H1 (cell line): ENCODE measurements at regions not wholly inside any gene's neighbourhood (a gene's known extent, or its start where the extent isn't known, plus 50 kb on each side); places are given as distances from the start of the nearest gene placed in this dataset.

Experiments used
- CHD1 ChIP-seq: IDR thresholded peaks from 2 replicates; pipeline ENCODE4 v1.6.1; 2012; ENCODE audit warnings: low read depth, low read length, improper control_type of control experiment
- EGR1 ChIP-seq: IDR thresholded peaks from 2 replicates; pipeline ENCODE4 v1.6.1; 2011; ENCODE audit warnings: low read depth, low read length, borderline replicate concordance
- JUN ChIP-seq: IDR thresholded peaks from 2 replicates; pipeline ENCODE4 v1.6.1; 2011; ENCODE audit warnings: low read depth, mild to moderate bottlenecking, improper control_type of control experiment, low read length
- KDM1A ChIP-seq: fragments of 200-600, 300-600 bp; sonication (generic); IDR thresholded peaks from 2 replicates; pipeline ENCODE4 v1.7.1; 2016; ENCODE audit warnings: mild to moderate bottlenecking, low read length, borderline replicate concordance
- POLR2A ChIP-seq, 2 experiments: IDR thresholded peaks; 1 replicate in 1 of 2; 2 replicates in 1 of 2; pipeline ENCODE4 v1.6.1; 2011; ENCODE audit warnings: low read depth in 2 of 2, low read length in 2 of 2, mild to moderate bottlenecking in 2 of 2; ENCODE audit errors: control extremely low read depth in 1 of 2
- TAF1 ChIP-seq: IDR thresholded peaks from 2 replicates; pipeline ENCODE4 v1.6.1; 2011; ENCODE audit warnings: mild to moderate bottlenecking, low read depth, low read length
- YY1 ChIP-seq: IDR thresholded peaks from 2 replicates; pipeline ENCODE4 v1.6.1; 2011; ENCODE audit warnings: low read depth, mild to moderate bottlenecking, low read length
- TF ChIP-seq, protein P1 (sequence below): IDR thresholded peaks from 2 replicates; pipeline ENCODE4 v1.6.1; 2012; ENCODE audit warnings: low read length, inconsistent platforms
- TF ChIP-seq, protein P2 (sequence below): IDR thresholded peaks from 2 replicates; pipeline ENCODE4 v1.6.1; 2012; ENCODE audit warnings: inconsistent platforms

DNA sequence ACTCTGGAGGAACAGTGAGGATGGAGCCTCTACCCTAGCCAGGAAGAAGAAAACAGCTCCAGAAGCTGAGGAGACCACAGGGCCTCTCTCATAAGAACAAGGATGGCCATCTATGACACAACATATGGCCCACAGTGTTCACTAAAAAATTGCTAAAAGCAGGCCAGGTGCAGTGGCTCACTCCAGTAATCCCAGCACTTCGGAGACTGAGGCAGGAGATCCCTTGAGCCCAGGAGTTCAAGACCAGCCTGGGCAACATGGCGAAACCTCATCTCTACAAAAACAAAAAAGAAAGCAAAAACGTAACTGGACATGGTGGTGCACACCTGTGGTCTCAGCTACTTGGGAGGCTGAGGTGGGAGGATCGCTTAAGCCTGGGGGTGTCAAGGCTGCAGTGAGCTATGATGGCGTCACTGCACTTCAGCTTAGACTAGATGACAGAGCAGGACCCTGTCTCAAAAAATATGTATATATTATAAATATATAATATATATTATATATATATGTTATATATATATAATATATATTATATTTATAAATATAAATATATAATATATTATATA is 103.1 kb downstream of the TOMM20 start (continued):
- TF ChIP-seq, protein P1, sequence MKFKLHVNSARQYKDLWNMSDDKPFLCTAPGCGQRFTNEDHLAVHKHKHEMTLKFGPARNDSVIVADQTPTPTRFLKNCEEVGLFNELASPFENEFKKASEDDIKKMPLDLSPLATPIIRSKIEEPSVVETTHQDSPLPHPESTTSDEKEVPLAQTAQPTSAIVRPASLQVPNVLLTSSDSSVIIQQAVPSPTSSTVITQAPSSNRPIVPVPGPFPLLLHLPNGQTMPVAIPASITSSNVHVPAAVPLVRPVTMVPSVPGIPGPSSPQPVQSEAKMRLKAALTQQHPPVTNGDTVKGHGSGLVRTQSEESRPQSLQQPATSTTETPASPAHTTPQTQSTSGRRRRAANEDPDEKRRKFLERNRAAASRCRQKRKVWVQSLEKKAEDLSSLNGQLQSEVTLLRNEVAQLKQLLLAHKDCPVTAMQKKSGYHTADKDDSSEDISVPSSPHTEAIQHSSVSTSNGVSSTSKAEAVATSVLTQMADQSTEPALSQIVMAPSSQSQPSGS, result no peak
- no peak for TF ChIP-seq JUN
- no peak for TF ChIP-seq CHD1
- TF ChIP-seq, protein P2, sequence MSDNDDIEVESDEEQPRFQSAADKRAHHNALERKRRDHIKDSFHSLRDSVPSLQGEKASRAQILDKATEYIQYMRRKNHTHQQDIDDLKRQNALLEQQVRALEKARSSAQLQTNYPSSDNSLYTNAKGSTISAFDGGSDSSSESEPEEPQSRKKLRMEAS, result no peak
- no peak for TF ChIP-seq YY1
- no peak for TF ChIP-seq TAF1
- no peak for TF ChIP-seq EGR1
- TF ChIP-seq KDM1A, result no peak
- TF ChIP-seq POLR2A (IDR thresholded peaks at IDR 0.05; ENCODE audit: control extremely low read depth in 1 of 2, low read depth in 2 of 2, low read length in 2 of 2), result no peak
- TF ChIP-seq, all 59 proteins: peak for 0
